Neuronal stem cell (in vitro differentiated cells): ENCODE measurements at regions not wholly inside any gene's neighbourhood (a gene's known extent, or its start where the extent isn't known, plus 50 kb on each side); places are given as distances from the start of the nearest gene placed in this dataset.

Experiments
- DNase-seq: peaks from one replicate; pipeline ENCODE4 v3.0.0-alpha.2; 2013; ENCODE audit warnings: low spot score
- H2AFZ ChIP-seq: one replicate; pipeline ENCODE4 v1.6.1; 2013; ENCODE audit warnings: mild to moderate bottlenecking, low read length, inconsistent platforms
- H2AK5ac ChIP-seq: 2 replicates; pipeline ENCODE4 v1.6.1; 2013; ENCODE audit warnings: low read depth, mild to moderate bottlenecking, inconsistent platforms, low read length, moderate library complexity, mixed read lengths
- H2BK120ac ChIP-seq: 2 replicates; pipeline ENCODE4 v1.6.1; 2013; ENCODE audit warnings: low read depth, mild to moderate bottlenecking, inconsistent platforms, low read length, moderate library complexity, mixed read lengths
- H2BK12ac ChIP-seq: one replicate; pipeline ENCODE4 v1.6.1; 2013; ENCODE audit warnings: low read length, inconsistent platforms
- H2BK15ac ChIP-seq: 2 replicates; pipeline ENCODE4 v1.6.1; 2013; ENCODE audit warnings: mild to moderate bottlenecking, low read length, inconsistent platforms, mixed read lengths
- H2BK5ac ChIP-seq: one replicate; pipeline ENCODE4 v1.6.1; 2013; ENCODE audit warnings: inconsistent platforms, mild to moderate bottlenecking, low read length, moderate library complexity
- H3K14ac ChIP-seq: one replicate; pipeline ENCODE4 v1.6.1; 2013; ENCODE audit warnings: low read length, inconsistent platforms
- H3K18ac ChIP-seq: 2 replicates; pipeline ENCODE4 v1.6.1; 2013; ENCODE audit warnings: low read length, inconsistent platforms
- H3K23ac ChIP-seq: 2 replicates; pipeline ENCODE4 v1.6.1; 2013; ENCODE audit warnings: low read depth, mild to moderate bottlenecking, mixed read lengths, low read length, inconsistent platforms; ENCODE audit not compliant: poor library complexity
- H3K27ac ChIP-seq: replicated peaks from 3 replicates; pipeline ENCODE4 v1.5.1; 2013; ENCODE audit warnings: low read length, inconsistent platforms
- H3K27me3 ChIP-seq, 3 experiments: 2 replicates each; pipeline ENCODE4 v1.6.1; 2013; ENCODE audit warnings: low read length in 3 of 3, mild to moderate bottlenecking in 2 of 3, inconsistent platforms in 1 of 3, low read depth in 1 of 3, mixed read lengths in 1 of 3, moderate library complexity in 1 of 3; ENCODE audit not compliant: control insufficient read depth in 3 of 3, insufficient read depth in 3 of 3
- H3K36me3 ChIP-seq, 2 donors: replicated peaks in 1 of 2; 2 replicates each; pipeline ENCODE4 v1.6.1; 2013; ENCODE audit warnings: low read length in 2 of 2; ENCODE audit not compliant: control insufficient read depth in 2 of 2, insufficient read depth in 2 of 2
- H3K4ac ChIP-seq: 2 replicates; pipeline ENCODE4 v1.6.1; 2013; ENCODE audit warnings: inconsistent platforms, mild to moderate bottlenecking, low read length, moderate library complexity
- H3K4me1 ChIP-seq, 2 donors: 1 replicate in 1 of 2; 2 replicates in 1 of 2; pipeline ENCODE4 v1.6.1; 2013; ENCODE audit warnings: low read length in 2 of 2, low read depth in 1 of 2; ENCODE audit not compliant: control insufficient read depth in 2 of 2, insufficient read depth in 1 of 2
- H3K4me2 ChIP-seq: one replicate; pipeline ENCODE4 v1.6.1; 2013; ENCODE audit warnings: mild to moderate bottlenecking, low read length, inconsistent platforms; ENCODE audit not compliant: insufficient read depth, poor library complexity, severe bottlenecking
- H3K4me3 ChIP-seq, 2 donors: 2 replicates each; pipeline ENCODE4 v1.5.1; 2013; ENCODE audit warnings: low read length in 2 of 2, mild to moderate bottlenecking in 2 of 2, inconsistent platforms in 1 of 2, moderate library complexity in 1 of 2
- H3K79me1 ChIP-seq: one replicate; pipeline ENCODE4 v1.6.1; 2013; ENCODE audit warnings: low read depth, mild to moderate bottlenecking, inconsistent platforms, low read length, moderate library complexity
- H3K9ac ChIP-seq: one replicate; pipeline ENCODE4 v1.6.1; 2013; ENCODE audit warnings: mild to moderate bottlenecking, low read depth, low read length, inconsistent platforms; ENCODE audit not compliant: poor library complexity
- H3K9me3 ChIP-seq, 2 donors: replicated peaks in 1 of 2; 2 replicates each; pipeline versions ENCODE3 to v1.6.1; 2013; ENCODE audit warnings: low read length in 2 of 2, mild to moderate bottlenecking in 2 of 2, inconsistent platforms in 1 of 2, low read depth in 1 of 2, mixed read lengths in 1 of 2, moderate library complexity in 1 of 2; ENCODE audit not compliant: control insufficient read depth in 2 of 2, insufficient read depth in 1 of 2
- H4K8ac ChIP-seq: one replicate; pipeline ENCODE4 v1.6.1; 2013; ENCODE audit warnings: low read depth, mild to moderate bottlenecking, inconsistent platforms, low read length, moderate library complexity
- H4K91ac ChIP-seq: one replicate; pipeline ENCODE4 v1.6.1; 2013; ENCODE audit warnings: low read length, low read depth, mild to moderate bottlenecking, inconsistent platforms; ENCODE audit not compliant: poor library complexity
- WGBS, 2 donors: extraction: QIAGEN DNeasy Blood & Tissue Kit; methylation state at CpG; one replicate each; pipeline ENCODE4 v1.1.7; 2013; ENCODE audit warnings: missing lambda C conversion rate in 2 of 2, mixed read lengths in 1 of 2; ENCODE audit not compliant: insufficient read length in 2 of 2, insufficient replicate concordance in 1 of 2; ENCODE audit errors: extremely low coverage in 2 of 2; 5-methylcytosine and 5-hydroxymethylcytosine counted together

DNA sequence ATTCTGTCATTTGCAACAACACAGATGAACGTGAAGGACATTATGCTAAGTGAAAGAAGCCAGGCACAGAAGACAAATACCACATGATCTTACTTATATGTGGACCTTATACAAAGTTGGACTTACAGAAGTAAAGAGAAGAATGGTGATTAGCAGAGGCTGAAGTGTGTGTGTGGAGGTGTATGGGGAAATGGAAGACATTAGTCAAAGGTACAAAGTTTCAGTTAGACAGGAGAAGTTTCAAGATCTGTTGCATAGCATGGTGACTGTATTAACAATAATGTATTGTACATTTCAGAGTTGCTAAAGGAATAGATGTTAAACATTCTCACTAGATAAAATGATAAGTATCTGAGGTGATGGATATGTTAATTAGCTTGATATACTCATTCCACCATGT is 124.4 kb upstream of the ADRA1D start:
- Histone ChIP-seq H3K14ac (no peak overlapping the region), H4K91ac (no peak overlapping the region), H3K36me3 (no peaks in the 10 kb centered on the region), H3K4ac (no peak overlapping the region), H2AK5ac (no peak overlapping the region), H3K23ac (no peak overlapping the region), H3K79me1 (no peaks in the 10 kb centered on the region), H3K9ac (no peak overlapping the region), H3K4me2 (no peak overlapping the region), H2AFZ (no peak overlapping the region), H2BK120ac (no peak overlapping the region), H2BK5ac (no peak overlapping the region), H3K27me3 (no peaks in the 10 kb centered on the region), H2BK15ac (no peak overlapping the region), H3K4me3 (no peak overlapping the region), H3K27ac (no peak overlapping the region), H2BK12ac (no peak overlapping the region), H3K18ac (no peak overlapping the region), H3K4me1 (no peaks in the 10 kb centered on the region), H4K8ac (no peak overlapping the region), H3K9me3 (no peaks in the 10 kb centered on the region)
- no CpG with 5 or more reads among the region's 1 CpG for WGBS, 2 donors
- no peak for DNase-seq

- DNase-seq, result no peak
- Histone ChIP-seq H2AK5ac (no peak overlapping the region), H2BK12ac (no peak overlapping the region), H3K14ac (no peak overlapping the region), H4K91ac (no peak overlapping the region), H3K27ac (no peak overlapping the region), H2AFZ (no peak overlapping the region), H2BK5ac (no peak overlapping the region), H3K18ac (no peak overlapping the region), H3K9me3 (no peaks in the 10 kb centered on the region), H3K23ac (no peak overlapping the region), H3K4ac (no peak overlapping the region), H2BK120ac (no peak overlapping the region), H3K79me1 (no peaks in the 10 kb centered on the region), H3K4me3 (no peak overlapping the region), H3K4me1 (no peaks in the 10 kb centered on the region), H4K8ac (no peak overlapping the region), H3K9ac (no peak overlapping the region), H3K4me2 (no peak overlapping the region), H3K27me3 (no peaks in the 10 kb centered on the region), H3K36me3 (no peaks in the 10 kb centered on the region), H2BK15ac (no peak overlapping the region)
- no CpG with 5 or more reads among the region's 2 CpGs for WGBS, 2 donors
Observed at GRCh38 chr20:4371623-4372251, 122.7 kb upstream of the ADRA1D start.

GRCh38 chr20:4370851-4371250 is 121.8 kb upstream of the ADRA1D start:
- no peak overlapping the region for H3K27ac ChIP-seq
- no peak overlapping the region for H3K23ac ChIP-seq
- no CpG with 5 or more reads among the region's 2 CpGs for WGBS, 2 donors
- no peak overlapping the region for H2BK15ac ChIP-seq
- no peak overlapping the region for H2BK120ac ChIP-seq
- H2AFZ ChIP-seq, result no peak overlapping the region
- no peaks in the 10 kb centered on the region for H3K4me1 ChIP-seq
- H4K91ac ChIP-seq, result no peak overlapping the region
- no peaks in the 10 kb centered on the region for H3K79me1 ChIP-seq
- H2AK5ac ChIP-seq, result no peak overlapping the region
- no peak for DNase-seq
- H3K36me3 ChIP-seq, result no peaks in the 10 kb centered on the region
- H3K27me3 ChIP-seq, result no peaks in the 10 kb centered on the region
- no peak overlapping the region for H4K8ac ChIP-seq
- H3K14ac ChIP-seq, result no peak overlapping the region
- no peak overlapping the region for H2BK12ac ChIP-seq
- H3K9ac ChIP-seq, result no peak overlapping the region
- H3K18ac ChIP-seq, result no peak overlapping the region
- H3K4ac ChIP-seq, result no peak overlapping the region
- H3K4me2 ChIP-seq, result no peak overlapping the region
- H3K4me3 ChIP-seq, result no peak overlapping the region
- no peak overlapping the region for H2BK5ac ChIP-seq
- H3K9me3 ChIP-seq, result no peaks in the 10 kb centered on the region

GRCh38 chr20:4369798-4370124 is 120.7 kb upstream of the ADRA1D start:
- no peak overlapping the region for H3K27ac ChIP-seq
- WGBS, 2 donors, result no CpG with 5 or more reads among the region's 6 CpGs
- no peak overlapping the region for H3K23ac ChIP-seq
- no peak overlapping the region for H3K4ac ChIP-seq
- H2BK5ac ChIP-seq, result no peak overlapping the region
- no peak overlapping the region for H2BK12ac ChIP-seq
- H3K18ac ChIP-seq, result no peak overlapping the region
- H4K91ac ChIP-seq, result no peak overlapping the region
- no peak for DNase-seq
- H3K9me3 ChIP-seq, result no peaks in the 10 kb centered on the region
- no peaks in the 10 kb centered on the region for H3K79me1 ChIP-seq
- no peak overlapping the region for H2AK5ac ChIP-seq
- H3K4me2 ChIP-seq, result no peak overlapping the region
- no peak overlapping the region for H2AFZ ChIP-seq
- H3K27me3 ChIP-seq, result no peaks in the 10 kb centered on the region
- H3K14ac ChIP-seq, result no peak overlapping the region
- H2BK120ac ChIP-seq, result no peak overlapping the region
- no peak overlapping the region for H3K4me3 ChIP-seq
- H3K36me3 ChIP-seq, result no peaks in the 10 kb centered on the region
- no peak overlapping the region for H2BK15ac ChIP-seq
- H4K8ac ChIP-seq, result no peak overlapping the region
- H3K4me1 ChIP-seq, result no peaks in the 10 kb centered on the region
- no peak overlapping the region for H3K9ac ChIP-seq
